Upper lobe of right lung (tissue), 1 donor: ENCODE measurements at regions not wholly inside any gene's neighbourhood (a gene's known extent, or its start where the extent isn't known, plus 50 kb on each side); places are given as distances from the start of the nearest gene placed in this dataset.

ENCODE experiments used
- ATAC-seq: fragments of 200-7000 bp; cut with Tn5 transposase; one replicate; pipeline ENCODE4 v1.9.1; 2020; ENCODE audit warnings: mild to moderate bottlenecking, moderate library complexity
- DNase-seq: peaks from one replicate; pipeline ENCODE4 v3.0.0-alpha.2; 2020
- H3K27ac ChIP-seq: fragments of 200-600 bp; one replicate; pipeline ENCODE4 v1.8.0; 2022
- H3K27me3 ChIP-seq: fragments of 200-600 bp; one replicate; pipeline ENCODE4 v1.8.0; 2022; ENCODE audit warnings: mild to moderate bottlenecking
- H3K36me3 ChIP-seq: fragments of 200-600 bp; one replicate; pipeline ENCODE4 v1.8.0; 2022
- H3K4me1 ChIP-seq: fragments of 200-600 bp; one replicate; pipeline ENCODE4 v1.8.0; 2022
- H3K4me3 ChIP-seq: fragments of 200-600 bp; one replicate; pipeline ENCODE4 v1.8.0; 2022; ENCODE audit warnings: mild to moderate bottlenecking
- H3K9me3 ChIP-seq: fragments of 200-600 bp; one replicate; pipeline ENCODE4 v1.8.0; 2022
- CTCF ChIP-seq: fragments of 200-600 bp; IDR thresholded peaks from one replicate; pipeline ENCODE4 v1.8.0; 2022; ENCODE audit warnings: antibody characterized with exemption
- intact Hi-C: fragments of 100-400 bp; cut with DNase I; formaldehyde crosslinking; loops from one replicate; pipeline ENCODE4 v1.11.0; 2022
- donor health status: DM: no; HTN: yes; CAD: no; lungs with severe emphysema.

GRCh38 chr3:16090706-16091105 is 83.8 kb upstream of the GALNT15 start:
- ATAC-seq (no peak), DNase-seq (no peak)
- intact Hi-C loops, result no loop called here

GRCh38 chr3:16092923-16093322 is 81.6 kb upstream of the GALNT15 start:
- no peaks in the 10 kb centered on the region for H3K27me3 ChIP-seq
- H3K4me1 ChIP-seq, result peaks cover 8% of the 10 kb centered on the region
- DNase-seq (no peak), ATAC-seq (no peak)
- H3K4me3 ChIP-seq, result no peak overlapping the region
- intact Hi-C loops, result no loop called here
- no peak for TF ChIP-seq CTCF
- no peak overlapping the region for H3K27ac ChIP-seq
- no peaks in the 10 kb centered on the region for H3K9me3 ChIP-seq
- H3K36me3 ChIP-seq, result no peaks in the 10 kb centered on the region

More at GRCh38 chr3:16090706-16091105, 83.8 kb upstream of the GALNT15 start:
- Histone ChIP-seq H3K4me1 (peaks cover 13% of the 10 kb centered on the region), H3K9me3 (no peaks in the 10 kb centered on the region), H3K27ac (no peak overlapping the region), H3K36me3 (no peaks in the 10 kb centered on the region), H3K27me3 (no peaks in the 10 kb centered on the region), H3K4me3 (no peak overlapping the region)
- no peak for TF ChIP-seq CTCF

- DNase-seq, result no peak
- no peaks in the 10 kb centered on the region for H3K9me3 ChIP-seq
Measured at GRCh38 chr3:16101295-16102186, 72.9 kb upstream of the GALNT15 start.

GRCh38 chr3:16102187-16102561 is 72.3 kb upstream of the GALNT15 start:
- Histone ChIP-seq H3K9me3 (no peaks in the 10 kb centered on the region), H3K27ac (no peak overlapping the region), H3K4me3 (no peak overlapping the region), H3K27me3 (no peaks in the 10 kb centered on the region), H3K4me1 (peaks cover 13% of the 10 kb centered on the region), H3K36me3 (no peaks in the 10 kb centered on the region)
- DNase-seq (no peak), ATAC-seq (no peak)
- intact Hi-C loops, result no loop called here
- TF ChIP-seq CTCF, result no peak

More at GRCh38 chr3:16101295-16102186, 72.9 kb upstream of the GALNT15 start:
- peaks cover 13% of the 10 kb centered on the region for H3K4me1 ChIP-seq
- no peak overlapping the region for H3K4me3 ChIP-seq
- no peak for TF ChIP-seq CTCF
- no peak overlapping the region for H3K27ac ChIP-seq
- no peaks in the 10 kb centered on the region for H3K36me3 ChIP-seq
- peak; percentile 25 for ATAC-seq
- intact Hi-C loops, result no loop called here
- no peaks in the 10 kb centered on the region for H3K27me3 ChIP-seq

GRCh38 chr3:16102905-16103364 is 71.5 kb upstream of the GALNT15 start:
- no peak for DNase-seq
- no peak overlapping the region for H3K4me3 ChIP-seq
- ATAC-seq, result no peak
- no peak for TF ChIP-seq CTCF
- H3K9me3 ChIP-seq, result no peaks in the 10 kb centered on the region
- intact Hi-C loops, result no loop called here
- peaks cover 13% of the 10 kb centered on the region for H3K4me1 ChIP-seq
- no peaks in the 10 kb centered on the region for H3K36me3 ChIP-seq
- H3K27me3 ChIP-seq, result no peaks in the 10 kb centered on the region
- peak overlapping the region; percentile 61 for H3K27ac ChIP-seq
